GM19463 (cell line): ENCODE measurements at regions not wholly inside any gene's neighbourhood (a gene's known extent, or its start where the extent isn't known, plus 50 kb on each side); places are given as distances from the start of the nearest gene placed in this dataset.
"Not testable (repeated sequence)": the region's sequence is repeated elsewhere in the genome, so short reads cannot be mapped to it uniquely, and the experiment has no call there.

Experiments used
- ATAC-seq: cut with Tn5 transposase; IDR thresholded peaks from one replicate; pipeline ENCODE4 v1.9.1; 2021; ENCODE audit warnings: mild to moderate bottlenecking, moderate library complexity; ENCODE audit not compliant: unreplicated experiment

- ATAC-seq, result not testable (repeated sequence)
These were observed 99.8 kb upstream of the GOLGA6L22 start for GRCh38 chr15:22358932-22359331.

GRCh38 chr15:22359587-22359986, 99.1 kb upstream of the GOLGA6L22 start:
- peak; percentile 75 for ATAC-seq

GRCh38 chr15:22360696-22361095, 98.0 kb upstream of the GOLGA6L22 start:
- ATAC-seq, result not testable (repeated sequence)

GRCh38 chr15:22362502-22362901, 96.2 kb upstream of the GOLGA6L22 start:
- ATAC-seq, result not testable (repeated sequence)

GRCh38 chr15:22371246-22371834, 87.4 kb upstream of the GOLGA6L22 start:
- not testable (repeated sequence) for ATAC-seq

- ATAC-seq, result not testable (repeated sequence)
These were observed 84.2 kb upstream of the GOLGA6L22 start for GRCh38 chr15:22374531-22374930.

- not testable (repeated sequence) for ATAC-seq
These were observed 82.9 kb upstream of the GOLGA6L22 start for GRCh38 chr15:22375829-22376228.

- ATAC-seq, result peak; percentile 68
These were observed 80.8 kb upstream of the GOLGA6L22 start for GRCh38 chr15:22377859-22378258.

- ATAC-seq, result not testable (repeated sequence)
These were observed 71.0 kb upstream of the GOLGA6L22 start for GRCh38 chr15:22387691-22388090.

- not testable (repeated sequence) for ATAC-seq
These were observed 70.3 kb upstream of the GOLGA6L22 start for GRCh38 chr15:22388365-22388764.

GRCh38 chr15:22401207-22401606, 57.5 kb upstream of the GOLGA6L22 start:
- ATAC-seq, result not testable (repeated sequence)

- not testable (repeated sequence) for ATAC-seq
These were observed 57.0 kb upstream of the GOLGA6L22 start for GRCh38 chr15:22401703-22402102.

GRCh38 chr15:22405765-22406164, 52.9 kb upstream of the GOLGA6L22 start:
- ATAC-seq, result not testable (repeated sequence)
